ENCODE measurements at regions not wholly inside any gene's neighbourhood (a gene's known extent, or its start where the extent isn't known, plus 50 kb on each side); places are given as distances from the start of the nearest gene placed in this dataset.

- no peak for DNase-seq
- TF ChIP-seq POLR2A (IDR thresholded peaks at IDR 0.05) = no peak
- no peak for TF ChIP-seq EP300 (IDR thresholded peaks at IDR 0.05)
- intact Hi-C loops (cut with DNase I) = no loop called here
- Histone ChIP-seq H3K36me3 (no peaks in the 10 kb centered on the region), H3K4me1 (ENCODE audit: insufficient read depth) (no peaks in the 10 kb centered on the region), H3K27ac (no peak overlapping the region), H3K9me3 (no peaks in the 10 kb centered on the region), H3K4me3 (no peak overlapping the region), H3K27me3 (no peaks in the 10 kb centered on the region)
- 82 to 88% (median 88%) methylated on average over 14 of the region's 14 CpGs for WGBS, 3 donors
Measured at GRCh38 chr5:2006971-2007291, 124.2 kb upstream of the IRX4 start.

GRCh38 chr5:2006193-2006970 is 123.7 kb upstream of the IRX4 start:
- no peaks in the 10 kb centered on the region for H3K9me3 ChIP-seq
- H3K27ac ChIP-seq = no peak overlapping the region
- no peaks in the 10 kb centered on the region for H3K4me1 ChIP-seq (ENCODE audit: insufficient read depth)
- H3K27me3 ChIP-seq = no peaks in the 10 kb centered on the region
- intact Hi-C loops (cut with DNase I) = no loop called here
- 79 to 92% (median 88%) methylated on average over 24 of the region's 24 CpGs for WGBS, 3 donors
- no peak for TF ChIP-seq CTCF (IDR thresholded peaks at IDR 0.05)
- TF ChIP-seq EP300 (IDR thresholded peaks at IDR 0.05) = no peak
- TF ChIP-seq POLR2A (IDR thresholded peaks at IDR 0.05) = no peak
- H3K36me3 ChIP-seq = no peaks in the 10 kb centered on the region
- DNase-seq = no peak
- H3K4me3 ChIP-seq = no peak overlapping the region

- Histone ChIP-seq H3K27ac (no peak overlapping the region), H3K9me3 (no peaks in the 10 kb centered on the region), H3K27me3 (no peaks in the 10 kb centered on the region), H3K4me3 (no peak overlapping the region), H3K4me1 (ENCODE audit: insufficient read depth) (no peaks in the 10 kb centered on the region), H3K36me3 (no peaks in the 10 kb centered on the region)
- TF ChIP-seq CTCF (IDR thresholded peaks at IDR 0.05) (no peak), POLR2A (IDR thresholded peaks at IDR 0.05) (no peak), EP300 (IDR thresholded peaks at IDR 0.05) (no peak)
- intact Hi-C loops (cut with DNase I) = no loop called here
- DNase-seq = no peak
- 66 to 75% (median 73%) methylated on average over 35 of the region's 35 CpGs for WGBS, 3 donors
Measured at GRCh38 chr5:2005101-2006041, 122.6 kb upstream of the IRX4 start.

GRCh38 chr5:2003690-2004365 is 121.1 kb upstream of the IRX4 start:
- H3K9me3 ChIP-seq = no peaks in the 10 kb centered on the region
- H3K27ac ChIP-seq = no peak overlapping the region
- 79 to 83% (median 80%) methylated on average over 20 of the region's 20 CpGs for WGBS, 3 donors
- intact Hi-C loops (cut with DNase I) = no loop called here
- H3K4me1 ChIP-seq (ENCODE audit: insufficient read depth) = no peaks in the 10 kb centered on the region
- H3K4me3 ChIP-seq = no peak overlapping the region
- H3K27me3 ChIP-seq = no peaks in the 10 kb centered on the region
- DNase-seq = no peak
- TF ChIP-seq EP300 (IDR thresholded peaks at IDR 0.05) (no peak), POLR2A (IDR thresholded peaks at IDR 0.05) (no peak), CTCF (IDR thresholded peaks at IDR 0.05) (no peak)
- no peaks in the 10 kb centered on the region for H3K36me3 ChIP-seq

Data from ovary (tissue), 7 donors.